ENCODE measurements at regions not wholly inside any gene's neighbourhood (a gene's known extent, or its start where the extent isn't known, plus 50 kb on each side); places are given as distances from the start of the nearest gene placed in this dataset.
"Not testable (repeated sequence)": the region's sequence is repeated elsewhere in the genome, so short reads cannot be mapped to it uniquely, and the experiment has no call there.

GRCh38 chr6:169086616-169087015, 167.0 kb downstream of the THBS2 start:
- TF ChIP-seq, protein P1, sequence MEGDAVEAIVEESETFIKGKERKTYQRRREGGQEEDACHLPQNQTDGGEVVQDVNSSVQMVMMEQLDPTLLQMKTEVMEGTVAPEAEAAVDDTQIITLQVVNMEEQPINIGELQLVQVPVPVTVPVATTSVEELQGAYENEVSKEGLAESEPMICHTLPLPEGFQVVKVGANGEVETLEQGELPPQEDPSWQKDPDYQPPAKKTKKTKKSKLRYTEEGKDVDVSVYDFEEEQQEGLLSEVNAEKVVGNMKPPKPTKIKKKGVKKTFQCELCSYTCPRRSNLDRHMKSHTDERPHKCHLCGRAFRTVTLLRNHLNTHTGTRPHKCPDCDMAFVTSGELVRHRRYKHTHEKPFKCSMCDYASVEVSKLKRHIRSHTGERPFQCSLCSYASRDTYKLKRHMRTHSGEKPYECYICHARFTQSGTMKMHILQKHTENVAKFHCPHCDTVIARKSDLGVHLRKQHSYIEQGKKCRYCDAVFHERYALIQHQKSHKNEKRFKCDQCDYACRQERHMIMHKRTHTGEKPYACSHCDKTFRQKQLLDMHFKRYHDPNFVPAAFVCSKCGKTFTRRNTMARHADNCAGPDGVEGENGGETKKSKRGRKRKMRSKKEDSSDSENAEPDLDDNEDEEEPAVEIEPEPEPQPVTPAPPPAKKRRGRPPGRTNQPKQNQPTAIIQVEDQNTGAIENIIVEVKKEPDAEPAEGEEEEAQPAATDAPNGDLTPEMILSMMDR (IDR thresholded peaks at IDR 0.05; ENCODE audit: borderline replicate concordance, extremely low read depth, low read length, poor library complexity, severe bottlenecking): not testable (repeated sequence)
- not testable (repeated sequence) for TF ChIP-seq EZH2 (IDR thresholded peaks at IDR 0.05; ENCODE audit: borderline replicate concordance, low read depth, low read length, severe bottlenecking)
